H1 (cell line): ENCODE measurements at regions not wholly inside any gene's neighbourhood (a gene's known extent, or its start where the extent isn't known, plus 50 kb on each side); places are given as distances from the start of the nearest gene placed in this dataset.

Experiments used
- CTCF ChIA-PET: fragments of 300-600 bp; sonication (Branson Sonifier 250); formaldehyde crosslinking; loops from one replicate; lab custom pipeline; 2021; ENCODE audit not compliant: partially characterized antibody; lab: Charles Lee
- POLR2A ChIA-PET: fragments of 300-600 bp; sonication (Branson Sonifier 250); formaldehyde crosslinking; loops from one replicate; lab custom pipeline; 2021; ENCODE audit warnings: inconsistent platforms; ENCODE audit not compliant: partially characterized antibody; lab: Charles Lee
- DNase-seq, 2 experiments: peaks; one replicate each; pipeline versions ENCODE4 v3.0.0 to v3.0.0-alpha.2; 2010 to 2022; ENCODE audit warnings: low spot score in 2 of 2, low read depth in 1 of 2, mixed read lengths in 1 of 2
- FAIRE-seq: peaks from 2 replicates; lab custom pipeline; 2011; peaks lifted over from hg19 to GRCh38; lab: Jason Lieb, UNC
- H2AFZ ChIP-seq: 2 replicates; pipeline ENCODE4 v1.8.1; 2012; ENCODE audit warnings: low read length, inconsistent platforms
- H2AK5ac ChIP-seq: 2 replicates; pipeline ENCODE4 v1.6.1; 2013; ENCODE audit warnings: low read depth, low read length
- H2BK120ac ChIP-seq: replicated peaks from 2 replicates; pipeline ENCODE3; 2013; ENCODE audit warnings: low read depth, low read length, inconsistent platforms
- H2BK12ac ChIP-seq: 2 replicates; pipeline ENCODE4 v1.6.1; 2013; ENCODE audit warnings: low read depth, low read length
- H2BK15ac ChIP-seq: 2 replicates; pipeline ENCODE4 v1.6.1; 2013; ENCODE audit warnings: low read length
- H2BK20ac ChIP-seq: 2 replicates; pipeline ENCODE4 v1.6.1; 2013; ENCODE audit warnings: low read length
- H2BK5ac ChIP-seq: 2 replicates; pipeline ENCODE4 v1.6.1; 2013; ENCODE audit warnings: low read depth, low read length
- H3K14ac ChIP-seq: 2 replicates; pipeline ENCODE4 v1.6.1; 2013; ENCODE audit warnings: inconsistent platforms; ENCODE audit not compliant: insufficient read length
- H3K18ac ChIP-seq: 2 replicates; pipeline ENCODE4 v1.6.1; 2013; ENCODE audit warnings: low read length; ENCODE audit errors: extremely low read depth
- H3K23ac ChIP-seq: 2 replicates; pipeline ENCODE4 v1.6.1; 2013; ENCODE audit warnings: inconsistent platforms; ENCODE audit not compliant: insufficient read length
- H3K23me2 ChIP-seq: 2 replicates; pipeline ENCODE4 v1.6.1; 2013; ENCODE audit warnings: low read depth, low read length
- H3K27ac ChIP-seq: 2 replicates; pipeline ENCODE4 v1.6.1; 2011; ENCODE audit warnings: low read depth, low read length, inconsistent platforms
- H3K27me3 ChIP-seq, 4 experiments: replicated peaks in 1 of 4; 1 replicate in 1 of 4; 2 replicates in 3 of 4; pipeline versions ENCODE4 v1.6.1 to v1.8.1; 2011 to 2013; ENCODE audit warnings: low read length in 3 of 4, mild to moderate bottlenecking in 3 of 4, inconsistent platforms in 2 of 4, mixed read lengths in 2 of 4, moderate library complexity in 1 of 4; ENCODE audit not compliant: control insufficient read depth in 3 of 4, insufficient read depth in 3 of 4; ENCODE audit errors: extremely low read depth in 1 of 4
- H3K36me3 ChIP-seq, 4 experiments: 2 replicates each; pipeline versions ENCODE4 v1.6.1 to v1.8.1; 2011 to 2013; ENCODE audit warnings: mild to moderate bottlenecking in 4 of 4, low read length in 3 of 4, moderate library complexity in 2 of 4, control low read depth in 1 of 4, inconsistent platforms in 1 of 4; ENCODE audit not compliant: insufficient read depth in 4 of 4, control insufficient read depth in 2 of 4
- H3K4ac ChIP-seq: replicated peaks from 2 replicates; pipeline ENCODE3; 2013; ENCODE audit warnings: low read length, low read depth, mixed read lengths, inconsistent platforms; ENCODE audit not compliant: insufficient read length
- H3K4me1 ChIP-seq, 4 experiments: replicated peaks in 1 of 4; 1 replicate in 1 of 4; 2 replicates in 3 of 4; pipeline versions ENCODE4 v1.6.1 to v1.8.1; 2011 to 2013; ENCODE audit warnings: low read length in 3 of 4, inconsistent platforms in 2 of 4, mixed read lengths in 1 of 4; ENCODE audit not compliant: insufficient read depth in 4 of 4, control insufficient read depth in 3 of 4
- H3K4me2 ChIP-seq, 2 experiments: 2 replicates each; pipeline versions ENCODE4 v1.6.1 to v1.8.1; 2011 to 2013; ENCODE audit warnings: low read depth in 2 of 2, low read length in 2 of 2, control low read depth in 1 of 2, inconsistent platforms in 1 of 2, mild to moderate bottlenecking in 1 of 2; ENCODE audit not compliant: insufficient read depth in 1 of 2
- H3K4me3 ChIP-seq, 4 experiments: fragments of 200-600, 300-600 bp in 1 of 4; sonication (generic), shearing (Covaris generic), sonication (Bioruptor Twin) in 1 of 4; 2 replicates each; pipeline versions ENCODE4 v1.5.1 to v1.8.1; 2011 to 2016; ENCODE audit warnings: low read length in 4 of 4, low read depth in 3 of 4, control low read depth in 2 of 4, inconsistent platforms in 2 of 4, mild to moderate bottlenecking in 2 of 4, mixed read lengths in 1 of 4, moderate library complexity in 1 of 4; ENCODE audit not compliant: insufficient read depth in 2 of 4; ENCODE audit errors: extremely low read depth in 1 of 4
- H3K56ac ChIP-seq: replicated peaks from 2 replicates; pipeline ENCODE3; 2013; ENCODE audit warnings: low read depth, mild to moderate bottlenecking, mixed read lengths, low read length, inconsistent platforms; ENCODE audit not compliant: insufficient read length
- H3K79me1 ChIP-seq: 2 replicates; pipeline ENCODE4 v1.6.1; 2013; ENCODE audit warnings: low read depth, low read length, control low read depth
- H3K79me2 ChIP-seq, 2 experiments: 2 replicates each; pipeline versions ENCODE4 v1.6.1 to v1.8.1; 2012 to 2013; ENCODE audit warnings: low read length in 2 of 2, mild to moderate bottlenecking in 2 of 2, inconsistent platforms in 1 of 2; ENCODE audit not compliant: insufficient read depth in 2 of 2, control insufficient read depth in 1 of 2
- H3K9ac ChIP-seq, 4 experiments: replicated peaks in 1 of 4; 1 replicate in 1 of 4; 2 replicates in 3 of 4; pipeline versions ENCODE4 v1.6.1 to v1.8.1; 2011 to 2013; ENCODE audit warnings: low read depth in 3 of 4, low read length in 3 of 4, control low read depth in 2 of 4, mild to moderate bottlenecking in 2 of 4, moderate library complexity in 2 of 4, inconsistent platforms in 1 of 4; ENCODE audit errors: extremely low read depth in 1 of 4
- H3K9me3 ChIP-seq, 2 experiments: 2 replicates each; pipeline versions ENCODE4 v1.6.1 to v1.8.1; 2012 to 2013; ENCODE audit warnings: mild to moderate bottlenecking in 2 of 2, moderate library complexity in 2 of 2, control low read depth in 1 of 2, inconsistent platforms in 1 of 2, low read depth in 1 of 2, low read length in 1 of 2, mixed read lengths in 1 of 2; ENCODE audit not compliant: insufficient read depth in 2 of 2
- H4K20me1 ChIP-seq, 2 experiments: replicated peaks in 1 of 2; 2 replicates each; pipeline versions ENCODE3 to v1.8.1; 2011 to 2013; ENCODE audit warnings: inconsistent platforms in 2 of 2, low read length in 2 of 2, mild to moderate bottlenecking in 1 of 2; ENCODE audit not compliant: insufficient read depth in 2 of 2, control insufficient read depth in 1 of 2
- H4K5ac ChIP-seq: 2 replicates; pipeline ENCODE4 v1.6.1; 2013; ENCODE audit warnings: low read length, low read depth, mixed read lengths, inconsistent platforms; ENCODE audit not compliant: insufficient read length
- H4K8ac ChIP-seq: 2 replicates; pipeline ENCODE4 v1.8.0; 2013; ENCODE audit warnings: mild to moderate bottlenecking, moderate library complexity, low read length, inconsistent platforms; ENCODE audit not compliant: insufficient read depth; ENCODE audit errors: extremely low read depth
- H4K91ac ChIP-seq: replicated peaks from 2 replicates; pipeline ENCODE3; 2013; ENCODE audit warnings: low read length, mixed read lengths, inconsistent platforms; ENCODE audit not compliant: insufficient read length
- CHD2 ChIP-seq: IDR thresholded peaks from 2 replicates; pipeline ENCODE4 v1.6.1; 2012; ENCODE audit warnings: low read length, improper control_type of control experiment
- EZH2 ChIP-seq: fragments of 200-600 bp; sonication (generic); IDR thresholded peaks from 2 replicates; pipeline ENCODE4 v1.7.1; 2012; ENCODE audit warnings: low read depth, mild to moderate bottlenecking, moderate library complexity, low read length, inconsistent platforms; ENCODE audit not compliant: severe bottlenecking
- KDM4A ChIP-seq: IDR thresholded peaks from one replicate; pipeline ENCODE4 v1.7.1; 2012; ENCODE audit warnings: low read depth, mild to moderate bottlenecking, moderate library complexity, low read length, inconsistent platforms; ENCODE audit not compliant: severe bottlenecking
- PHF8 ChIP-seq: fragments of 200-600 bp; sonication (generic); conservative IDR thresholded peaks from 2 replicates; pipeline ENCODE4 v1.7.1; 2012; ENCODE audit warnings: low read depth, mild to moderate bottlenecking, inconsistent platforms, low read length, moderate library complexity
- SIN3A ChIP-seq, 2 experiments: IDR thresholded peaks in 1 of 2; conservative IDR thresholded peaks in 1 of 2; 2 replicates each; pipeline ENCODE4 v1.6.1; 2011 to 2012; ENCODE audit warnings: low read length in 2 of 2, improper control_type of control experiment in 1 of 2, low read depth in 1 of 2, mild to moderate bottlenecking in 1 of 2
- SP4 ChIP-seq: IDR thresholded peaks from 2 replicates; pipeline ENCODE4 v1.6.1; 2012; ENCODE audit warnings: low read length, inconsistent platforms
- SRF ChIP-seq: IDR thresholded peaks from 2 replicates; pipeline ENCODE4 v1.6.1; 2011; ENCODE audit warnings: mild to moderate bottlenecking, low read depth, low read length, moderate library complexity
- SUZ12 ChIP-seq: fragments of 200-600 bp; sonication (generic); IDR thresholded peaks from 2 replicates; pipeline ENCODE4 v1.6.1; 2012; ENCODE audit warnings: mild to moderate bottlenecking, inconsistent platforms, low read length, moderate library complexity, mixed read lengths
- TBP ChIP-seq: IDR thresholded peaks from 2 replicates; pipeline ENCODE4 v1.6.1; 2011; ENCODE audit warnings: low read depth, low read length, improper control_type of control experiment
- TCF12 ChIP-seq: IDR thresholded peaks from 2 replicates; pipeline ENCODE4 v1.6.1; 2011; ENCODE audit warnings: low read depth, mild to moderate bottlenecking, low read length
- WGBS, 2 experiments: shearing (Covaris generic) in 1 of 2; methylation state at CpG; one replicate each; pipeline versions ENCODE4 v1.1.6 to v1.1.7; 2013 to 2015; ENCODE audit warnings: low lambda C conversion rate in 2 of 2, mixed read lengths in 2 of 2, inconsistent platforms in 1 of 2, low coverage in 1 of 2, missing lambda C conversion rate in 1 of 2; ENCODE audit not compliant: insufficient replicate concordance in 2 of 2, insufficient coverage in 1 of 2, insufficient read length in 1 of 2; ENCODE audit errors: extremely low coverage in 1 of 2, missing lambda C conversion rate in 1 of 2; 5-methylcytosine and 5-hydroxymethylcytosine counted together

DNA sequence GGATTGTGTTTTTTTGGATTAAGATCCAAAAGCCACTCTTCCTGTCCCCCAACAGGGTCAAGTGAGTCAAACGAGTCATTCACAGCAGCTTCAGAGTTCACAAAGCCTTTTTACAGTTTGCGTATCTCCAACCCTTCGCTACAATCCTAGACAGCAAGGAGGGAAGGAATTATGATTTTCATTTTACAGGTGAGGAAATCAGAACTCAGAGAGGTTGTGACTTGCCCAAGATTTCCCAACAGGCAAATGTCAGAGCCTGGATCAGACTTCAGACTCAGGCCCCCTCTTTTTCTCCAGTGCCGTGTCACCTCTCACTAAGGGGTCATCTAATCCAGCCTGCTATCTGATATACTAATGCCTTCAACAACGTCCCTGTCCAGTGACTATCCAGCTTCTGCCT, 72.1 kb upstream of the XPA start:
- DNase-seq (no peak), FAIRE-seq (no peak)
- Histone ChIP-seq H3K23me2 (no peaks in the 10 kb centered on the region; the same call in 1 of the 2 replicates), H4K8ac (no peak overlapping the region), H2AFZ (no peak overlapping the region; the same call in 1 of the 2 replicates), H3K36me3 (no peaks in the 10 kb centered on the region), H2BK20ac (no peak overlapping the region), H3K27me3 (peaks cover 0 to 3% (median 2%) of the 10 kb centered on the region in 4 experiments; a peak in 3 of 7 replicates), H3K4me3 (no peak overlapping the region), H4K20me1 (no peaks in the 10 kb centered on the region), H2BK5ac (no peak overlapping the region), H2BK15ac (no peak overlapping the region), H3K18ac (no peak overlapping the region), H3K79me2 (no peaks in the 10 kb centered on the region), H2AK5ac (no peak overlapping the region), H3K9ac (no peak overlapping the region), H3K4me2 (no peak overlapping the region), H3K4me1 (peaks cover 0 to 9% (median 4%) of the 10 kb centered on the region in 4 experiments; a peak in 4 of 7 replicates), H4K91ac (no peak overlapping the region), H3K79me1 (no peaks in the 10 kb centered on the region), H3K9me3 (no peaks in the 10 kb centered on the region), H3K14ac (no peak overlapping the region), H3K23ac (no peak overlapping the region), H2BK120ac (no peak overlapping the region), H3K56ac (no peak overlapping the region), H2BK12ac (no peak overlapping the region), H3K4ac (no peak overlapping the region), H3K27ac (no peak overlapping the region), H4K5ac (no peak overlapping the region)
- 88% methylated on average over 5 of the region's 5 CpGs; no CpG with 5 or more reads in 1 of the 2 experiments for WGBS, 2 experiments
- TF ChIP-seq TCF12 (no peak), SRF (no peak), SP4 (no peak), SUZ12 (no peak), KDM4A (no peak), SIN3A (conservative IDR thresholded peaks at IDR 0.05 in 1 of 2, IDR thresholded peaks at IDR 0.05 in 1 of 2; ENCODE audit: low read depth in 1 of 2, low read length in 2 of 2) (no peak), EZH2 (no peak), PHF8 (no peak), CHD2 (no peak), TBP (no peak)
- CTCF ChIA-PET: interaction anchor here (1.6 to 1.7 kb wide), 2 partner anchors 19 to 132 kb away, joined by 3 to 4 read pairs; no protein-coding TSS in a partner anchor
- POLR2A ChIA-PET: no interaction called here
